ENCODE measurements at regions not wholly inside any gene's neighbourhood (a gene's known extent, or its start where the extent isn't known, plus 50 kb on each side); places are given as distances from the start of the nearest gene placed in this dataset.

DNA sequence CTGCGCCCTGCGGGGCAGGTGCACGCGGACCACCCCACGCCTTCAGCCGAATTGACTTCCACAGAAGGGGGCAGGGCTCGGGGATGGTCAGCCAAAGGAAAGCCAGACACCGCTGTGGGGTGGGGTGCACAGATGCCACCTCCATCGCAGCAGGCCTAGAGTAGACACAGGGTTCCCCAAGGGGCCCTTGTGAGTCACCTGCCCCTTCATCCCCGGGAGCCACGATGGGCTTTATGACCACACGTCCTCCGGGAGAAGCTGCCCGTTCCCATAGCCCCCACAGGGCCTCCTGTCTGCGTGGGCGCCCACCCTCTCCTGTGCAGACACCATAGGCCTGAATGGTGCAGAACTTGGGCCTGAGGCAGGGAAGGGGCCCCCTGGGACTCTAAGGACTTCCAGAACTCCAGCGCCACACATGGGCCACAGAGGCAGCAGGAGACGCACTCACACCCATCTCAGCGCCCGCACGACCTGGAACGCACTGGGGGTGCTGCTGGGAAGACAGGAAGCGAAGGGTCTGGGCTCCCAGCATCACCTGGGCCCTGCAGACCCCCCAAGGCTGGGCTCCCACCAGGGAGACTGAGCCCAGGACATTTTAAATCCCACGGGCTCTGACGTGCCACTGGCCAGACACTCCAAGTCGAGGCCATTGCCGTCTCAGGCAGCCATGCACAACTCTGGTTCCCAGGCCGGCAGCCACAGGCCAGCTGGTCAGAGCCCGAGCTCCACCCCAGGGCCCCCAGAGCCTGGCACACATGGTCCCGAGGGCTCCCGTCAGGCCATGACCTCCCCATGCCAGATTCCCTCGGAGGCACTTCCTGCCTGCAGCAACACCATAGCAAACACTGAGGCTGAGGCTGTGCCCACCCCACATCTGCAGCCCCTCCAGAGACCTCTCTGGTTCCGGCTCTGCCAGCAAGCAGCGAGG, 134.2 kb downstream of the DLL1 start:
- TF ChIP-seq, protein P1, sequence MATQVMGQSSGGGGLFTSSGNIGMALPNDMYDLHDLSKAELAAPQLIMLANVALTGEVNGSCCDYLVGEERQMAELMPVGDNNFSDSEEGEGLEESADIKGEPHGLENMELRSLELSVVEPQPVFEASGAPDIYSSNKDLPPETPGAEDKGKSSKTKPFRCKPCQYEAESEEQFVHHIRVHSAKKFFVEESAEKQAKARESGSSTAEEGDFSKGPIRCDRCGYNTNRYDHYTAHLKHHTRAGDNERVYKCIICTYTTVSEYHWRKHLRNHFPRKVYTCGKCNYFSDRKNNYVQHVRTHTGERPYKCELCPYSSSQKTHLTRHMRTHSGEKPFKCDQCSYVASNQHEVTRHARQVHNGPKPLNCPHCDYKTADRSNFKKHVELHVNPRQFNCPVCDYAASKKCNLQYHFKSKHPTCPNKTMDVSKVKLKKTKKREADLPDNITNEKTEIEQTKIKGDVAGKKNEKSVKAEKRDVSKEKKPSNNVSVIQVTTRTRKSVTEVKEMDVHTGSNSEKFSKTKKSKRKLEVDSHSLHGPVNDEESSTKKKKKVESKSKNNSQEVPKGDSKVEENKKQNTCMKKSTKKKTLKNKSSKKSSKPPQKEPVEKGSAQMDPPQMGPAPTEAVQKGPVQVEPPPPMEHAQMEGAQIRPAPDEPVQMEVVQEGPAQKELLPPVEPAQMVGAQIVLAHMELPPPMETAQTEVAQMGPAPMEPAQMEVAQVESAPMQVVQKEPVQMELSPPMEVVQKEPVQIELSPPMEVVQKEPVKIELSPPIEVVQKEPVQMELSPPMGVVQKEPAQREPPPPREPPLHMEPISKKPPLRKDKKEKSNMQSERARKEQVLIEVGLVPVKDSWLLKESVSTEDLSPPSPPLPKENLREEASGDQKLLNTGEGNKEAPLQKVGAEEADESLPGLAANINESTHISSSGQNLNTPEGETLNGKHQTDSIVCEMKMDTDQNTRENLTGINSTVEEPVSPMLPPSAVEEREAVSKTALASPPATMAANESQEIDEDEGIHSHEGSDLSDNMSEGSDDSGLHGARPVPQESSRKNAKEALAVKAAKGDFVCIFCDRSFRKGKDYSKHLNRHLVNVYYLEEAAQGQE (IDR thresholded peaks at IDR 0.05; ENCODE audit: insufficient read depth in 1 of 2, low read depth in 2 of 2, low read length in 2 of 2) = no peak
- TF ChIP-seq FOXP2 (optimal IDR thresholded peaks at IDR 0.05; ENCODE audit: borderline replicate concordance, extremely low read depth, extremely low read length, insufficient read depth) (no peak), SIN3A (IDR thresholded peaks at IDR 0.05; ENCODE audit: borderline replicate concordance, insufficient read depth, low read length) (no peak), POLR2AphosphoS5 (IDR thresholded peaks at IDR 0.05; ENCODE audit: low read depth, low read length) (no peak), TAF1 (IDR thresholded peaks at IDR 0.05; ENCODE audit: borderline replicate concordance, insufficient read depth, low read length) (no peak)

DNA sequence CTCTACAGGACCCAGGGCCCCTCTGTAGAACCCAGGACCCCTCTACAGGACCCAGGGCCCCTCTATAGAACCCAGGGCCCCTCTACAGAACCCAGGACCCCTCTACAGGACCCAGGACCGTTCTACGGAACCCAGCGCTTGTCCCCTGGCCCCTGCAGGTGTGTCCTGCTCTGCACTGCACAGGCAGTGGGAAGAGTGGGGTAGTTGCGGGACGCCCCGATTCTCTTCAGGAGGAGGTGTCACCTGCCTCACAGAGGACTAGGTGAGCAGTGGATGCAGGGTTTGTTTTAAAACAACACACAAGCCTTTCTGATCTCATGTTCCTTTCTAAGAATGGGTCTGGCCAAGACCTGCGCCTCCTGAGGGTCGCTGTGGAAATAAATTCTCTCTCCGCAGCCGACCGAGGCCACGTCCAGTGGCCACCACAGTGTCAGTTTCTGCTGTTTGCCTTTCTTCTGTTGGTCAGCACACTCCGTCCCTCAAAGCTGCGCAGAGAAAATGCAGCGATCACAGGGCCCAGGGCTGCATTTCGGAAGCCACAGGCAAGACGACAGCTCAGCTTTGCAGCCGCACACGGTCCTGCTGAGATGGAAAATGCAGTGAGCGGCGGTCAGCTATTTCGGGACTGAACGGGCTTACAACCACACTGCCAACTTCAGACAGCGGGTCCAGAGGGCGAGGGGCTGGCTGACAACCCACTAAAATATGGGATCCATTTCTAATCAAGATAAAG, 135.2 kb downstream of the DLL1 start:
- TF ChIP-seq POLR2AphosphoS5 (IDR thresholded peaks at IDR 0.05; ENCODE audit: low read depth, low read length) = no peak
- no peak for TF ChIP-seq FOXP2 (optimal IDR thresholded peaks at IDR 0.05; ENCODE audit: borderline replicate concordance, extremely low read depth, extremely low read length, insufficient read depth)
- TF ChIP-seq, protein P1 (IDR thresholded peaks at IDR 0.05; ENCODE audit: insufficient read depth in 1 of 2, low read depth in 2 of 2, low read length in 2 of 2) = no peak
- no peak for TF ChIP-seq SIN3A (IDR thresholded peaks at IDR 0.05; ENCODE audit: borderline replicate concordance, insufficient read depth, low read length)
- TF ChIP-seq TAF1 (IDR thresholded peaks at IDR 0.05; ENCODE audit: borderline replicate concordance, insufficient read depth, low read length) = no peak

DNA sequence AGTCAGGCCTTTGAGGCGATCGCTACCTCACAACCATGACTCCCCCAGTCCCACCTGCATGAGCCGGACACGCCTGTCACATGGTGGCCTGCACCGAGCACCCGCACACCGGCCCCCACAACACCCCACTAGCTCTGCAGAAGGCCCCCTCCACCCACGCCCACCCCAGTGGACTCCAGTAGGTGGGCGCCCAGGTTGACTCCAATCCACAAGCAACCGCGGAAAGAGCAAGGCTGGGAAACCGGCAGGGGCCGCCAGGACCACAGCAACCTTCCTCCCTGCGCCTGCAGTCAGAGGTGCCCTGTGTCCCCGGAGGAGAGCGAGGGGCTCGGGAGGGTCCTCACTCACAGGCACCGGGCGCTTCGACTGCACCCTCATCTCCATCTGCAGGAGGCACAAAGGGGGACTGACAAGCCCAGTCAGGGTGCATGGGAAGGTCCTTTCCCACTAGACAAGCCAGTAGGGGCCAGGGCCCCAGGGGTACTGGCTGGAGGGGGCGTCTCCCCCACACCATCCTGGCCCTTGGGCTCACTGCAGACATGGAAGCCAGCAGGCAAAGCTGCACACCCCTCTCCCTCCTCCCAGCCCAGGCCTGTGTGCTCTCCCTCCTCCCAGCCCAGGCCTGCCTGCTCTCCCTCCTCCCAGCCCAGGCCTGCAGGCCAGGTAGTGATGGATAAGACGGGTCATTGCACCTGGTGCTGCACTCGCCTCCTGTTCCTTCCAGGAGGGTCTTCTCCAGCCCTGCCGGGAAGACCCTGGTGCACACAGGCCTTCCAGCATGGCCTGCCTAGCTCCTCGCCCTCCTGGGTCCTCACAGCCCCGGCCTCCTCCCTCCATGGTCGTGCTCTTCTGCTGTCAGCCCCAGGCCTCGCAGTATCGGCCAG, 137.2 kb downstream of the DLL1 start:
- TF ChIP-seq, protein P1 (IDR thresholded peaks at IDR 0.05; ENCODE audit: insufficient read depth in 1 of 2, low read depth in 2 of 2, low read length in 2 of 2) = no peak
- TF ChIP-seq POLR2AphosphoS5 (IDR thresholded peaks at IDR 0.05; ENCODE audit: low read depth, low read length) = no peak
- TF ChIP-seq SIN3A (IDR thresholded peaks at IDR 0.05; ENCODE audit: borderline replicate concordance, insufficient read depth, low read length) = no peak
- no peak for TF ChIP-seq FOXP2 (optimal IDR thresholded peaks at IDR 0.05; ENCODE audit: borderline replicate concordance, extremely low read depth, extremely low read length, insufficient read depth)
- no peak for TF ChIP-seq TAF1 (IDR thresholded peaks at IDR 0.05; ENCODE audit: borderline replicate concordance, insufficient read depth, low read length)

DNA sequence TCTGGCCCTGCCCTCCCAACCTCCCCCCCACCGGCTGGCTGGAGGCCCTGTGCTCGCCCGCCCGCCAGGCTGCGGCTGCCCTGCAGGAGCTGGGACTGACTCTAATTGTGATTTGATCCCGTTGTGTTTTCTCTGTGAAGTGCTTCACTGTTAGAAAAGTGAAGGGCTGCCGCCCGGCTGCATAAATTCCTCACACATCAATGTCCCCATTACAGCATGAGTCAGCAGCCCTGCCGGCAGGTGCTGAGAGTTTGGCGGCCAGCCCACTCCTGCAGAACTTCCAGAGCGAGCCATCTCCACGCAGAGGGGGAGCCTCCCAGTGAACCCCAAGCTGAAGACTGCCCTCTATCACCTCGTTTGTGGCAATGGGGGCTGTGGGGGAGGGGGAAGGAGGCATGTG, 137.9 kb downstream of the DLL1 start:
- no peak for TF ChIP-seq FOXP2 (optimal IDR thresholded peaks at IDR 0.05; ENCODE audit: borderline replicate concordance, extremely low read depth, extremely low read length, insufficient read depth)
- TF ChIP-seq, protein P1 (IDR thresholded peaks at IDR 0.05; ENCODE audit: insufficient read depth in 1 of 2, low read depth in 2 of 2, low read length in 2 of 2) = no peak
- TF ChIP-seq SIN3A (IDR thresholded peaks at IDR 0.05; ENCODE audit: borderline replicate concordance, insufficient read depth, low read length) = no peak
- TF ChIP-seq TAF1 (IDR thresholded peaks at IDR 0.05; ENCODE audit: borderline replicate concordance, insufficient read depth, low read length) = no peak
- no peak for TF ChIP-seq POLR2AphosphoS5 (IDR thresholded peaks at IDR 0.05; ENCODE audit: low read depth, low read length)
